ENCODE measurements at regions not wholly inside any gene's neighbourhood (a gene's known extent, or its start where the extent isn't known, plus 50 kb on each side); places are given as distances from the start of the nearest gene placed in this dataset.
"Not testable (repeated sequence)": the region's sequence is repeated elsewhere in the genome, so short reads cannot be mapped to it uniquely, and the experiment has no call there.

- DNase-seq (ENCODE audit: low spot score), result not testable (repeated sequence)
Observed at GRCh38 chr6:27773542-27774263, 138.5 kb downstream of the OR2B2 start.

GRCh38 chr6:27772261-27773001, 139.8 kb downstream of the OR2B2 start:
- DNase-seq (ENCODE audit: low spot score), result peak; percentile 87

- no peak for DNase-seq (ENCODE audit: low spot score)
Observed at GRCh38 chr6:27771235-27771634, 141.0 kb downstream of the OR2B2 start.

GRCh38 chr6:27770724-27771123, 141.5 kb downstream of the OR2B2 start:
- no peak for DNase-seq (ENCODE audit: low spot score)

GRCh38 chr6:27768556-27768955, 143.6 kb downstream of the OR2B2 start:
- DNase-seq (ENCODE audit: low spot score), result no peak

GRCh38 chr6:27767851-27768250, 144.3 kb downstream of the OR2B2 start:
- no peak for DNase-seq (ENCODE audit: low spot score)

- DNase-seq (ENCODE audit: low spot score), result no peak
Observed at GRCh38 chr6:27766405-27766804, 145.8 kb downstream of the OR2B2 start.

- no peak for DNase-seq (ENCODE audit: low spot score)
Observed at GRCh38 chr6:27765028-27765590, 147.1 kb downstream of the OR2B2 start.

GRCh38 chr6:27761391-27761790, 150.8 kb downstream of the OR2B2 start:
- DNase-seq (ENCODE audit: low spot score), result no peak

GRCh38 chr6:27760464-27760863, 151.7 kb downstream of the OR2B2 start:
- DNase-seq (ENCODE audit: low spot score), result no peak

- no peak for DNase-seq (ENCODE audit: low spot score)
Observed at GRCh38 chr6:27759930-27760329, 152.3 kb downstream of the OR2B2 start.

- no peak for DNase-seq (ENCODE audit: low spot score)
Observed at GRCh38 chr6:27758491-27758890, 153.7 kb downstream of the OR2B2 start.

GRCh38 chr6:27757307-27757706, 154.9 kb downstream of the OR2B2 start:
- no peak for DNase-seq (ENCODE audit: low spot score)

GRCh38 chr6:27755768-27756167, 156.4 kb downstream of the OR2B2 start:
- no peak for DNase-seq (ENCODE audit: low spot score)

GRCh38 chr6:27754408-27754782, 157.8 kb downstream of the OR2B2 start:
- no peak for DNase-seq (ENCODE audit: low spot score)

- peak; percentile 23 for DNase-seq (ENCODE audit: low spot score)
Observed at GRCh38 chr6:27753668-27754407, 158.4 kb downstream of the OR2B2 start.

- DNase-seq (ENCODE audit: low spot score), result peak; percentile 50
Observed at GRCh38 chr6:27752038-27752885, 159.9 kb downstream of the OR2B2 start.

- no peak for DNase-seq (ENCODE audit: low spot score)
Observed at GRCh38 chr6:27748661-27749060, 163.5 kb downstream of the OR2B2 start.

GRCh38 chr6:27747637-27748036, 164.6 kb downstream of the OR2B2 start:
- DNase-seq (ENCODE audit: low spot score), result no peak

GRCh38 chr6:27746860-27747259, 165.3 kb downstream of the OR2B2 start:
- DNase-seq (ENCODE audit: low spot score), result not testable (repeated sequence)

GRCh38 chr6:27743787-27744186, 168.4 kb downstream of the OR2B2 start:
- DNase-seq (ENCODE audit: low spot score), result no peak
